H1 (cell line): ENCODE measurements at regions not wholly inside any gene's neighbourhood (a gene's known extent, or its start where the extent isn't known, plus 50 kb on each side); places are given as distances from the start of the nearest gene placed in this dataset.
A peak's percentile ranks its signal among the peaks of the same experiment; 100 is the strongest.

ENCODE experiments used
- CTCF ChIA-PET: fragments of 300-600 bp; sonication (Branson Sonifier 250); formaldehyde crosslinking; loops from one replicate; lab custom pipeline; 2021; ENCODE audit not compliant: partially characterized antibody; lab: Charles Lee
- POLR2A ChIA-PET: fragments of 300-600 bp; sonication (Branson Sonifier 250); formaldehyde crosslinking; loops from one replicate; lab custom pipeline; 2021; ENCODE audit warnings: inconsistent platforms; ENCODE audit not compliant: partially characterized antibody; lab: Charles Lee
- DNase-seq, 2 experiments: peaks; one replicate each; pipeline versions ENCODE4 v3.0.0 to v3.0.0-alpha.2; 2010 to 2022; ENCODE audit warnings: low spot score in 2 of 2, low read depth in 1 of 2, mixed read lengths in 1 of 2
- FAIRE-seq: peaks from 2 replicates; lab custom pipeline; 2011; peaks lifted over from hg19 to GRCh38; lab: Jason Lieb, UNC
- H2AFZ ChIP-seq: 2 replicates; pipeline ENCODE4 v1.8.1; 2012; ENCODE audit warnings: low read length, inconsistent platforms
- H2AK5ac ChIP-seq: 2 replicates; pipeline ENCODE4 v1.6.1; 2013; ENCODE audit warnings: low read depth, low read length
- H2BK120ac ChIP-seq: replicated peaks from 2 replicates; pipeline ENCODE3; 2013; ENCODE audit warnings: low read depth, low read length, inconsistent platforms
- H2BK12ac ChIP-seq: 2 replicates; pipeline ENCODE4 v1.6.1; 2013; ENCODE audit warnings: low read depth, low read length
- H2BK15ac ChIP-seq: 2 replicates; pipeline ENCODE4 v1.6.1; 2013; ENCODE audit warnings: low read length
- H2BK20ac ChIP-seq: 2 replicates; pipeline ENCODE4 v1.6.1; 2013; ENCODE audit warnings: low read length
- H2BK5ac ChIP-seq: 2 replicates; pipeline ENCODE4 v1.6.1; 2013; ENCODE audit warnings: low read depth, low read length
- H3K14ac ChIP-seq: 2 replicates; pipeline ENCODE4 v1.6.1; 2013; ENCODE audit warnings: inconsistent platforms; ENCODE audit not compliant: insufficient read length
- H3K18ac ChIP-seq: 2 replicates; pipeline ENCODE4 v1.6.1; 2013; ENCODE audit warnings: low read length; ENCODE audit errors: extremely low read depth
- H3K23ac ChIP-seq: 2 replicates; pipeline ENCODE4 v1.6.1; 2013; ENCODE audit warnings: inconsistent platforms; ENCODE audit not compliant: insufficient read length
- H3K23me2 ChIP-seq: 2 replicates; pipeline ENCODE4 v1.6.1; 2013; ENCODE audit warnings: low read depth, low read length
- H3K27ac ChIP-seq: 2 replicates; pipeline ENCODE4 v1.6.1; 2011; ENCODE audit warnings: low read depth, low read length, inconsistent platforms
- H3K27me3 ChIP-seq, 4 experiments: replicated peaks in 1 of 4; 1 replicate in 1 of 4; 2 replicates in 3 of 4; pipeline versions ENCODE4 v1.6.1 to v1.8.1; 2011 to 2013; ENCODE audit warnings: low read length in 3 of 4, mild to moderate bottlenecking in 3 of 4, inconsistent platforms in 2 of 4, mixed read lengths in 2 of 4, moderate library complexity in 1 of 4; ENCODE audit not compliant: control insufficient read depth in 3 of 4, insufficient read depth in 3 of 4; ENCODE audit errors: extremely low read depth in 1 of 4
- H3K36me3 ChIP-seq, 4 experiments: 2 replicates each; pipeline versions ENCODE4 v1.6.1 to v1.8.1; 2011 to 2013; ENCODE audit warnings: mild to moderate bottlenecking in 4 of 4, low read length in 3 of 4, moderate library complexity in 2 of 4, control low read depth in 1 of 4, inconsistent platforms in 1 of 4; ENCODE audit not compliant: insufficient read depth in 4 of 4, control insufficient read depth in 2 of 4
- H3K4ac ChIP-seq: replicated peaks from 2 replicates; pipeline ENCODE3; 2013; ENCODE audit warnings: low read length, low read depth, mixed read lengths, inconsistent platforms; ENCODE audit not compliant: insufficient read length
- H3K4me1 ChIP-seq, 4 experiments: replicated peaks in 1 of 4; 1 replicate in 1 of 4; 2 replicates in 3 of 4; pipeline versions ENCODE4 v1.6.1 to v1.8.1; 2011 to 2013; ENCODE audit warnings: low read length in 3 of 4, inconsistent platforms in 2 of 4, mixed read lengths in 1 of 4; ENCODE audit not compliant: insufficient read depth in 4 of 4, control insufficient read depth in 3 of 4
- H3K4me2 ChIP-seq, 2 experiments: 2 replicates each; pipeline versions ENCODE4 v1.6.1 to v1.8.1; 2011 to 2013; ENCODE audit warnings: low read depth in 2 of 2, low read length in 2 of 2, control low read depth in 1 of 2, inconsistent platforms in 1 of 2, mild to moderate bottlenecking in 1 of 2; ENCODE audit not compliant: insufficient read depth in 1 of 2
- H3K4me3 ChIP-seq, 4 experiments: fragments of 200-600, 300-600 bp in 1 of 4; sonication (generic), shearing (Covaris generic), sonication (Bioruptor Twin) in 1 of 4; 2 replicates each; pipeline versions ENCODE4 v1.5.1 to v1.8.1; 2011 to 2016; ENCODE audit warnings: low read length in 4 of 4, low read depth in 3 of 4, control low read depth in 2 of 4, inconsistent platforms in 2 of 4, mild to moderate bottlenecking in 2 of 4, mixed read lengths in 1 of 4, moderate library complexity in 1 of 4; ENCODE audit not compliant: insufficient read depth in 2 of 4; ENCODE audit errors: extremely low read depth in 1 of 4
- H3K56ac ChIP-seq: replicated peaks from 2 replicates; pipeline ENCODE3; 2013; ENCODE audit warnings: low read depth, mild to moderate bottlenecking, mixed read lengths, low read length, inconsistent platforms; ENCODE audit not compliant: insufficient read length
- H3K79me1 ChIP-seq: 2 replicates; pipeline ENCODE4 v1.6.1; 2013; ENCODE audit warnings: low read depth, low read length, control low read depth
- H3K79me2 ChIP-seq, 2 experiments: 2 replicates each; pipeline versions ENCODE4 v1.6.1 to v1.8.1; 2012 to 2013; ENCODE audit warnings: low read length in 2 of 2, mild to moderate bottlenecking in 2 of 2, inconsistent platforms in 1 of 2; ENCODE audit not compliant: insufficient read depth in 2 of 2, control insufficient read depth in 1 of 2
- H3K9ac ChIP-seq, 4 experiments: replicated peaks in 1 of 4; 1 replicate in 1 of 4; 2 replicates in 3 of 4; pipeline versions ENCODE4 v1.6.1 to v1.8.1; 2011 to 2013; ENCODE audit warnings: low read depth in 3 of 4, low read length in 3 of 4, control low read depth in 2 of 4, mild to moderate bottlenecking in 2 of 4, moderate library complexity in 2 of 4, inconsistent platforms in 1 of 4; ENCODE audit errors: extremely low read depth in 1 of 4
- H3K9me3 ChIP-seq, 2 experiments: 2 replicates each; pipeline versions ENCODE4 v1.6.1 to v1.8.1; 2012 to 2013; ENCODE audit warnings: mild to moderate bottlenecking in 2 of 2, moderate library complexity in 2 of 2, control low read depth in 1 of 2, inconsistent platforms in 1 of 2, low read depth in 1 of 2, low read length in 1 of 2, mixed read lengths in 1 of 2; ENCODE audit not compliant: insufficient read depth in 2 of 2
- H4K20me1 ChIP-seq, 2 experiments: replicated peaks in 1 of 2; 2 replicates each; pipeline versions ENCODE3 to v1.8.1; 2011 to 2013; ENCODE audit warnings: inconsistent platforms in 2 of 2, low read length in 2 of 2, mild to moderate bottlenecking in 1 of 2; ENCODE audit not compliant: insufficient read depth in 2 of 2, control insufficient read depth in 1 of 2
- H4K5ac ChIP-seq: 2 replicates; pipeline ENCODE4 v1.6.1; 2013; ENCODE audit warnings: low read length, low read depth, mixed read lengths, inconsistent platforms; ENCODE audit not compliant: insufficient read length
- H4K8ac ChIP-seq: 2 replicates; pipeline ENCODE4 v1.8.0; 2013; ENCODE audit warnings: mild to moderate bottlenecking, moderate library complexity, low read length, inconsistent platforms; ENCODE audit not compliant: insufficient read depth; ENCODE audit errors: extremely low read depth
- H4K91ac ChIP-seq: replicated peaks from 2 replicates; pipeline ENCODE3; 2013; ENCODE audit warnings: low read length, mixed read lengths, inconsistent platforms; ENCODE audit not compliant: insufficient read length
- JUN ChIP-seq: IDR thresholded peaks from 2 replicates; pipeline ENCODE4 v1.6.1; 2011; ENCODE audit warnings: low read depth, mild to moderate bottlenecking, improper control_type of control experiment, low read length
- KDM1A ChIP-seq: fragments of 200-600, 300-600 bp; sonication (generic); IDR thresholded peaks from 2 replicates; pipeline ENCODE4 v1.7.1; 2016; ENCODE audit warnings: mild to moderate bottlenecking, low read length, borderline replicate concordance
- KDM4A ChIP-seq: IDR thresholded peaks from one replicate; pipeline ENCODE4 v1.7.1; 2012; ENCODE audit warnings: low read depth, mild to moderate bottlenecking, moderate library complexity, low read length, inconsistent platforms; ENCODE audit not compliant: severe bottlenecking
- SIRT6 ChIP-seq: IDR thresholded peaks from one replicate; pipeline ENCODE4 v1.7.1; 2012; ENCODE audit warnings: low read length, inconsistent platforms
- TEAD4 ChIP-seq: IDR thresholded peaks from 2 replicates; pipeline ENCODE4 v1.6.1; 2012; ENCODE audit warnings: low read depth, low read length, inconsistent platforms, mixed read lengths
- USF2 ChIP-seq: IDR thresholded peaks from 2 replicates; pipeline ENCODE4 v1.6.1; 2011; ENCODE audit warnings: low read length, improper control_type of control experiment
- WGBS, 2 experiments: shearing (Covaris generic) in 1 of 2; methylation state at CpG; one replicate each; pipeline versions ENCODE4 v1.1.6 to v1.1.7; 2013 to 2015; ENCODE audit warnings: low lambda C conversion rate in 2 of 2, mixed read lengths in 2 of 2, inconsistent platforms in 1 of 2, low coverage in 1 of 2, missing lambda C conversion rate in 1 of 2; ENCODE audit not compliant: insufficient replicate concordance in 2 of 2, insufficient coverage in 1 of 2, insufficient read length in 1 of 2; ENCODE audit errors: extremely low coverage in 1 of 2, missing lambda C conversion rate in 1 of 2; 5-methylcytosine and 5-hydroxymethylcytosine counted together

DNA sequence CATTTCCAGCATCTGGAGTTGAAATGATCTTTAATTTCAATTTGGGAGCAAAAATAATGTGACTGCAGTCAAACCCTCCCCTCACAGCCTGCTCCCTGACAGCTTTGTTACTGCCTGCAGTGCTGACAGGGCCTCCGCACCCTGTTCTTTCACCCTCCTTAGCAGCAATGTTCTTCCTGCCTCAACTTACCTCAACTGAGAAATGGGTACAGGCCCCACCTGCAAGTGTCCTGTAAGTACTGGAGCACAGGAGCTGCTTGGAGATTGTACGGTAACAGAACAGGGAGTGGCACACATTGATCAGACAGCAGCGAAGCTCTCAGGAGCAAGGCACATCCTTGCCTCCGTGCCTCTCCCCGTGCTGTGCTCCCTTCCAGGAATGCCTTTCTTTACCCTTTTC lies 131.3 kb downstream of the CHST1 start:
- no peak overlapping the region for H2BK15ac ChIP-seq
- H2AFZ ChIP-seq: no peak overlapping the region
- CTCF ChIA-PET: interaction anchor here (0.8 to 1.1 kb wide), 3 partner anchors 47 to 233 kb away, joined by 3 to 4 read pairs (median 4); no protein-coding TSS in a partner anchor
- no peak overlapping the region for H3K4me3 ChIP-seq
- POLR2A ChIA-PET: no interaction called here
- no peak overlapping the region for H2BK5ac ChIP-seq
- H3K56ac ChIP-seq: no peak overlapping the region
- H3K9me3 ChIP-seq: no peaks in the 10 kb centered on the region
- TF ChIP-seq USF2 (no peak), KDM4A (no peak), JUN (no peak), KDM1A (peak; percentile 88; the same call in 1 of the 2 replicates), TEAD4 (no peak), SIRT6 (no peak)
- H4K8ac ChIP-seq: no peak overlapping the region
- no peak overlapping the region for H2BK12ac ChIP-seq
- H2BK120ac ChIP-seq: no peak overlapping the region
- no peak overlapping the region for H3K4me2 ChIP-seq
- H4K91ac ChIP-seq: no peak overlapping the region
- 86% methylated on average over 5 of the region's 5 CpGs; no CpG with 5 or more reads in 1 of the 2 experiments for WGBS, 2 experiments
- no peaks in the 10 kb centered on the region for H4K20me1 ChIP-seq
- no peaks in the 10 kb centered on the region for H3K79me1 ChIP-seq
- H3K18ac ChIP-seq: no peak overlapping the region
- no peak overlapping the region for H2BK20ac ChIP-seq
- H3K27ac ChIP-seq: no peak overlapping the region
- no peak overlapping the region for H4K5ac ChIP-seq
- DNase-seq (no peak), FAIRE-seq (no peak)
- no peaks in the 10 kb centered on the region for H3K27me3 ChIP-seq
- H3K14ac ChIP-seq: no peak overlapping the region
- H3K9ac ChIP-seq: no peak overlapping the region
- H3K4ac ChIP-seq: no peak overlapping the region
- no peak overlapping the region for H2AK5ac ChIP-seq
- H3K36me3 ChIP-seq: no peaks in the 10 kb centered on the region
- H3K79me2 ChIP-seq: no peaks in the 10 kb centered on the region
- no peak overlapping the region for H3K23ac ChIP-seq
- no peaks in the 10 kb centered on the region for H3K23me2 ChIP-seq
- no peaks in the 10 kb centered on the region for H3K4me1 ChIP-seq
